Activated T-cell treated with anti-CD3 and anti-CD28 coated beads, Interleukin-2, amount 50 U/mL, for 48 hours (primary cell): ENCODE measurements at regions not wholly inside any gene's neighbourhood (a gene's known extent, or its start where the extent isn't known, plus 50 kb on each side); places are given as distances from the start of the nearest gene placed in this dataset.
"Not testable (repeated sequence)": the region's sequence is repeated elsewhere in the genome, so short reads cannot be mapped to it uniquely, and the experiment has no call there.

Experiments
- DNase-seq, 2 experiments: peaks; one replicate each; pipeline ENCODE4 v3.0.0-alpha.2; 2020

GRCh38 chr2:128667391-128667790 is 348.7 kb upstream of the HS6ST1 start:
- no peak for DNase-seq

GRCh38 chr2:128668946-128669345 is 350.3 kb upstream of the HS6ST1 start:
- no peak for DNase-seq

GRCh38 chr2:128670066-128670465 is 351.4 kb upstream of the HS6ST1 start:
- DNase-seq = no peak

- DNase-seq = not testable (repeated sequence)
Measured at GRCh38 chr2:128671981-128672757, 353.5 kb upstream of the HS6ST1 start.

GRCh38 chr2:128679680-128680079 is 361.0 kb upstream of the HS6ST1 start:
- DNase-seq = not testable (repeated sequence)

GRCh38 chr2:128681507-128681906 is 362.8 kb upstream of the HS6ST1 start:
- DNase-seq = no peak

GRCh38 chr2:128682266-128682665 is 363.6 kb upstream of the HS6ST1 start:
- DNase-seq = no peak

- DNase-seq = no peak
Measured at GRCh38 chr2:128682729-128683284, 364.1 kb upstream of the HS6ST1 start.

GRCh38 chr2:128684523-128684922 is 365.9 kb upstream of the HS6ST1 start:
- no peak for DNase-seq

GRCh38 chr2:128685841-128686496 is 367.3 kb upstream of the HS6ST1 start:
- no peak for DNase-seq

GRCh38 chr2:128686497-128686859 is 367.8 kb upstream of the HS6ST1 start:
- no peak for DNase-seq

GRCh38 chr2:128686881-128687555 is 368.4 kb upstream of the HS6ST1 start:
- no peak for DNase-seq

- no peak for DNase-seq
Measured at GRCh38 chr2:128687565-128687964, 368.9 kb upstream of the HS6ST1 start.

GRCh38 chr2:128689971-128690370 is 371.3 kb upstream of the HS6ST1 start:
- no peak for DNase-seq

GRCh38 chr2:128690431-128690830 is 371.8 kb upstream of the HS6ST1 start:
- DNase-seq = no peak

GRCh38 chr2:128690869-128691268 is 372.2 kb upstream of the HS6ST1 start:
- DNase-seq = no peak

GRCh38 chr2:128691526-128691925 is 372.9 kb upstream of the HS6ST1 start:
- no peak for DNase-seq

GRCh38 chr2:128692895-128693742 is 374.5 kb upstream of the HS6ST1 start:
- DNase-seq = no peak

- DNase-seq = no peak
Measured at GRCh38 chr2:128693743-128694029, 375.0 kb upstream of the HS6ST1 start.

- DNase-seq = no peak
Measured at GRCh38 chr2:128695646-128696220, 377.1 kb upstream of the HS6ST1 start.

- no peak for DNase-seq
Measured at GRCh38 chr2:128696421-128696820, 377.8 kb upstream of the HS6ST1 start.

GRCh38 chr2:128701418-128701817 is 382.8 kb upstream of the HS6ST1 start:
- DNase-seq = no peak

- DNase-seq = no peak
Measured at GRCh38 chr2:128702616-128703015, 383.9 kb upstream of the HS6ST1 start.
